Activated naive CD8-positive, alpha-beta T cell treated with anti-CD3 and anti-CD28 coated beads, Interleukin-2, amount 50 U/mL, for 16 hours (primary cell): ENCODE measurements at regions not wholly inside any gene's neighbourhood (a gene's known extent, or its start where the extent isn't known, plus 50 kb on each side); places are given as distances from the start of the nearest gene placed in this dataset.
"Not testable (repeated sequence)": the region's sequence is repeated elsewhere in the genome, so short reads cannot be mapped to it uniquely, and the experiment has no call there.

ENCODE experiments used
- DNase-seq: peaks from one replicate; pipeline ENCODE4 v3.0.0-alpha.2; 2020; ENCODE audit warnings: low read depth, low spot score

- DNase-seq = no peak
Measured at GRCh38 chr10:128576943-128577670, 450.9 kb upstream of the MKI67 start.

DNA sequence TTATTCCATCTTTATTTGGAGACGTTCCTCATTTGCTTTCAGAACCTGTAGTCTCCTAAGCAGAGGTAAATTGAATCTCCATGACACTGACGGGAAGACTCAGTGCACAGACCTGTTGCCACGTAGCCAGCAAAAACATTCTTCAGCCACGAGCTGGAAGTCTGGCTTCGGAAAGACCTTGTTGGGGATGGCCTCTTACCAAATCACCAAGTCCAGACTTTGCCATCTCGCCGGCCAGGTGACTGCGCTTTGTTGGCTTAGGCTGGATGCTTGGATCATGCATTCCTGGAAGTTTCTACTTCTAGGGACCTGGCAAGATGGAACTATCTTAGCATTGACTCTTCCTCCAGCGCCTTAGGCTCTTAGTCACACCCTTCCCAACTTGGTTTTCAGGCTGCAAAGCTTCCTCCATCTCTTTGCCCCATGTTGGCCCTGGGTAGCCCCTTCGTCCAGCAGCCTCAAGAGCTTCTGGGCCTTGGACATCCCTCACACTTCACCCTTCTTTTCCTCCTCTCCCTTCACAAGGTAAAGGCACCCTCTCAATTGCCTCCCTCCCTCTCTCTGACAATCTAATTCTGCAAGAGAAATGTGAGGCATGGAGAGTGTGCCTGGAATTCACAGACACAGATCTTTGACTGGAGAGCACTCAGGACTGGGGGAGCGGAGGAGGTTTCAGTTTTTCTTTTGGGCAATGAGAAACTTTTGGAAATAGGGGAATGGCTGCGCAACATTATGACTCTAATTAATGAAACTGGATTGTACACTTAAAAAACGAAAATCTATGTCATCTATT lies 451.9 kb upstream of the MKI67 start:
- no peak for DNase-seq

- DNase-seq = no peak
Measured at GRCh38 chr10:128578766-128579165, 452.5 kb upstream of the MKI67 start.

DNA sequence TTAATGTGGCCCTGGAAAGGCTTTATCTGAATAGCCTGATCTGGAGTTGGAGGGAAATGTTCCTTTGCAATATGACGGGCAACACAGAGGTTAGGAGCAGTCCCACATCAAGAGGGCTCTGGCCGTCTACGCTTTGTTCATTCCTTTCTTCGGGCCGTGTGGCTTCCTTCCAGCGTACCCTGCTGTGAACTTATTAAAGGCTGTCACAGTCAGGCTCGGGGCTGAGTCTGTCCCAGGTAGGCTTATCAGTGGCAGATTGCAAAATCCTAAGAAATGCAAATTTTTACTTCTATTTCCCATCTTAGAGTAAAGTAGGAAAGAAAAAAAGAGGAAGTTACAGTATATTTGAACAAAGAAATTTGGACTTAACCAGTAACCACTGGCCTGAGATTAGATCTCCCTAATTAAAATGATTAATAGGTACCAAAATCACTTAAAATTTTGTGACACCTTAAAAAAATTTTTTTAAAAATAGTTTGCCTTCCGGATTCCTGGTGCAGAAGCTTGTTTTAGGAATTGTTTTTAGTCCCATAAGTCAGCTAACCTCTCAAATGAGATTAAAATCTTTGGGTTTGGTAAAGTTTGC lies 453.1 kb upstream of the MKI67 start:
- DNase-seq = no peak

GRCh38 chr10:128579901-128580300 lies 453.7 kb upstream of the MKI67 start:
- no peak for DNase-seq

- DNase-seq = not testable (repeated sequence)
Measured at GRCh38 chr10:128583125-128583524, 456.9 kb upstream of the MKI67 start.

- not testable (repeated sequence) for DNase-seq
Measured at GRCh38 chr10:128586599-128586998, 460.4 kb upstream of the MKI67 start.

DNA sequence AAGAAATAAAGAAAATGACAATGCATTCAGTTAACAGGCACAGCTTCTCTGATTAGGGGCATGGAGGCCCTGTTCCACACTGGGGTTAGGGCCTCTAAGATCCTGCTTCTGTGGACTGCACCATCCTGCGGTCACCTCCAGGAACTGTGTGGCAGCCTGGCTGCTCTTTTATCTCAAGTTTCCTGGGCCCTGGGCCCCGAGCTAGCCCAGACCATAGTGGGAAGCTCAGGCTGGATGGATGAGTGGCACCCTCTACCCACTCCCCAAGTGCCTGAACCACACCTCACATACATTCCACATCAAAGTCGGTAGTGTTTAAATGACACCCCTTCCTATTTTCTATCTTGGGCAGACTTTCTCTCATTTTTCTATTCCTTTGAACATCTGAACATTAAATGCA lies 461.5 kb upstream of the MKI67 start:
- no peak for DNase-seq

- no peak for DNase-seq
Measured at GRCh38 chr10:128588402-128588801, 462.2 kb upstream of the MKI67 start.

DNA sequence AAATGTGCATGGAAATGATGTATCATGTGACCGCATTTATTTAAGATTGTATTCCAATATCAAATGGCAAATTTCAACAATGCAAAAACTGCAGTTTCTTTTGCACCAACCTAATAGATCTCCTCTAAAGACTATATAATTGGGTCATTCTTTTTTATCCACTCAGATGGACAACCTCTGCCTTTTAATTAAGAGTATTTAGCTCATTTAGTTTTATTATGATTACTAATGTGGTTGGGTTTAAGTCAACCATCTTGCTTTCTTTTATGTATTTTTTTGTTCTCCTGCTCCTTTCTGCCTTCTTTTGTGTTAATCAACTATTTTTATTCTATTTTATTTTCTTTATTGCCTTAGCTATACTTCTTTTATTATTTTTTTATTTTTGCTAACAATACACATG lies 468.5 kb upstream of the MKI67 start:
- no peak for DNase-seq

DNA sequence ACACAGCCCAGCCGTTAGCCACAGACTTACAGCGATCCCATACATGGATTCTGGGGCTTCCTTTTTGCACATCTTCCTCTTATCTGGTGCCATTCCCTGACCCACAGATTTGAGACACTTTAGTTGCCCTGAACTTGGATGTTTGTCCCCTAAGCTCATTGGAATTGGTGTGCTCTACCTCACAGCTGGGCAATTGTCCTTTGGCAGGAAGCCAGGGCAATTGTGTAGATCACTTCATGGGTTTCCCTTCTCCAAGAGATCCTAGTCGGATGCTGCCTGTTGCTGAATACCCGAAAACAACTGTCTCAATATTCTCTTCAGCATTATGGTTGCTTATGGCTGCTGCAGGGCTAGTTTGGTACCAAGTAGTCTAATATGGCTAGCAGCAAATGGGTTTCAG lies 470.7 kb upstream of the MKI67 start:
- DNase-seq = no peak

DNA sequence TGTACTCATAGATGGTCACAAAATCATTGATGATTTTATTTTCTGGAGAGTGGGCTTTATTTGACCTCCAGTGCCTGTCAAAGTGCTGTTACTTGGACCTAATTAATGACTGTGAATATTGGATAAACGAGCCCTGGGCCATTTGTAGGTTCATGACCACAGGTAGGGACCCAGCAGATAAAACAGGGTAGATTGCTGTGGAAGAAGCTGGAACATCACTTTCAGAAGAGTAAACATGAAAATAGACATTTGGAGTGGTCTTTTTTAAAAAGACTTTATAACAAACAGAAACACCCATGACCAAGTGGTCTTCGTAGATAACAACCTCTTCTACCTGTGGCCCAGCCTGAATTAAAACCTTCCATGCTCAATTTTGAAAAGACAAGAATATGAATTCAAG lies 472.8 kb upstream of the MKI67 start:
- DNase-seq = no peak

GRCh38 chr10:128599538-128599937 lies 473.3 kb upstream of the MKI67 start:
- no peak for DNase-seq

GRCh38 chr10:128602183-128602582 lies 476.0 kb upstream of the MKI67 start:
- no peak for DNase-seq

DNA sequence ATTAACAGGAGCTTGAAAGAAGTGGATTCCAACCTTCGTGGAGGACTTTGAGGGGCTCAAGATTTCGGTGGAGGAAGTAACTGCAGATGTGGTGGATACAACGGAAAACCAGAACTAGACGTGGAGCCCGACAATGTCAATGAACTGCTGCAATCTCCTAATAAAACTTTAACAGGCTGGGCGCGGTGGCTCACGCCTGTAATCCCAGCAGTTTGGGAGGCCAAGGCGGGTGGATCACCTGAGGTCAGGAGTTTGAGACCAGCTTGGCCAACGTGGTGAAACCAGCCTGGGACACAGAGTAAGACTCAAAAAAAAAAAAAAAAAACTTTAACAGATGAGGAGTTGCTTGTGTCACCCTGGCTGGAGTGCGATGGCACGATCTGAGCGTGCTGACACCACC lies 477.8 kb upstream of the MKI67 start:
- DNase-seq = no peak

- no peak for DNase-seq
Measured at GRCh38 chr10:128605180-128605579, 479.0 kb upstream of the MKI67 start.

DNA sequence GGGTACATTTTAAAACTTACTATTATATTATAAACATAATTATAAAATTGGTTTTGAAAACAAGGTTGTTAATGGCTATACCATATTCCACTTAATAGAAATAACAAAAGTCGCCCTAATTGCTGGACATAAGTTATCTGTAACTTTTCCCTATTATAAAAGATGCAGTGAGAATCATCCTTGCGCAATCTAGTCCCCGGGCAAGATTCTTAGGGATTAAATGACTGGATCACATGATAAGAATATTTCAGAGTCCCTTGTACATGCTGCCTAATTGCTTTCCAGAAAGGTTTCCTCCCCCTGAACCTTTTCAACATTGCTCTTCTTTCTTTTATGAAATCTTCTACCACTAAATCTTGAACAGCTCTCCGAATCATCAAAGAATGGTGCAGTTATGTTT lies 479.8 kb upstream of the MKI67 start:
- no peak for DNase-seq

DNA sequence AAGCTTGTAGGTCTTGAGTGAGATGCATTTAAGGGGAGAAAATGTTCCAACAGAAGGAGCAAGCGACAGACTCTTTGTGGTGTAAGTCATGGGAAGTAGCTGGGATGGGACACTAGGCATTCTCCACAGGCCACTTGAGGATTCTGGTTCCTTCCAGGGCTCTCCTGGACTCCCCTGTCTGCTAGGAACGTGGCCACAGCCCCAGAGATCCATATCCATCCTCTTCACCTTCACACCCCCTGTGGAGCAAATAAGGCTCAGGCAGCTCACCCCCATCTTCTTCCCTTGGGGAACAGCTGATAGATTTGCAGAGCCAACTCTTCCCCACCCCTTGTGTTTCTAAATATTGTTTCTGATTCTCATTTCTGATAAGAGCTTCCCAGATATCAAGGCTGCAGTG lies 482.6 kb upstream of the MKI67 start:
- no peak for DNase-seq

DNA sequence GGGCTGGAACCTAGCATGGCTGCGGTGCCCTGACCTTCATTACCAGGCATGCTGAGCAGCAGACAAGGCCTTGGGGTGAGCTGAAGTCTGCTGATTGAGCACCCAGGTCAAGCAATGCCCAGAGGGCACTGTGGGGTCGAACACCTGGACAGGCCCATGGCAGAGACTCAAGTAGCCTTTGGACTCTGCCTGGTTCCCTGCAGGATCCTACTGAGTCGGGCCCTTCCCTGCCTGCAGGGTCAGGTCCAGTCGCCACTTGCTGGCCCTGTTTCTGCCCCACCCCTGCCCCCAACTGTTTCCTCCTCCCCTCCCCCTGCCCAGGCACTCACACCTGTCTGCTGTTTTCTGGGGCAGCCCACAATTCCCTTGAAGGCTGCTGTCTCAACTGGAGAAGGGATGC lies 483.2 kb upstream of the MKI67 start:
- no peak for DNase-seq

DNA sequence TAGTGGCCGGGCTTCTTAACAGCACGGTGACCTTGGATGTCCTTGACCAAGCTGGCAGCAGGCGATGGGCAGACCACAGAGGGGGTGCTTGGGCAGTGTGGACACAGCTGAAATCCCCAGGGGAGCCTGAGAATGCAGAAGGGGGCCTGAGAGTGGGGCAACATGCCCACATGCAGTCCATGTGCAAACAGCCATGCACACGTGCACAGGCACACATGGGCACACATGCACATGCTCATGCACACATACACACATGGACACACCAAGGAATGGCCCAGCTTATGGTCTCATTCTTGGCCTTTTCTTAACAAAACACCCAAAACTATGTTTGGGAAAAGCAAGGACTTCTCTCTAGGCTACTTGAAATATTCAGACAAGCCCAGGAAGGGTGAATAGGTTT lies 483.9 kb upstream of the MKI67 start:
- no peak for DNase-seq

DNA sequence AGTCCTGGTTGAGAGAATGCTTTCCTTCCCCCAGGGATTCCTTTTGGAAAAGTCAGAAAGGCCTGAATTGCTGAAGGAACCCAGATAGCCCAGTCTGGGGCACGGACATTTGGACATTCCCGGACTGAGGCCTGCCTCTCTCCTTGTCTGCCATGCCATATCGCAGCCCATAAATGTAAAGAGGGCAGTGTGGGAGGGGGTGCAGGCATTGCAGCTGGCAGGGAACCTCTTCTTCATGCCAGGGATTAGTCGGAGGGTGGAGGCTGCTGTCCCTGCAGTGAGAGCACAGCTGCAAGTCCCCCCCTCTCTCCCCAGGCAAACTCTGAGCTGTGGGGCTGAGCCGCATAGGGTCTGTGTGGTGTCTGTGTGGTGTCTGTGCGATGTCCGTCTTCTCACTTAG lies 486.0 kb upstream of the MKI67 start:
- DNase-seq = no peak

GRCh38 chr10:128612631-128613030 lies 486.4 kb upstream of the MKI67 start:
- DNase-seq = no peak
